ENCODE measurements at regions not wholly inside any gene's neighbourhood (a gene's known extent, or its start where the extent isn't known, plus 50 kb on each side); places are given as distances from the start of the nearest gene placed in this dataset.

DNA sequence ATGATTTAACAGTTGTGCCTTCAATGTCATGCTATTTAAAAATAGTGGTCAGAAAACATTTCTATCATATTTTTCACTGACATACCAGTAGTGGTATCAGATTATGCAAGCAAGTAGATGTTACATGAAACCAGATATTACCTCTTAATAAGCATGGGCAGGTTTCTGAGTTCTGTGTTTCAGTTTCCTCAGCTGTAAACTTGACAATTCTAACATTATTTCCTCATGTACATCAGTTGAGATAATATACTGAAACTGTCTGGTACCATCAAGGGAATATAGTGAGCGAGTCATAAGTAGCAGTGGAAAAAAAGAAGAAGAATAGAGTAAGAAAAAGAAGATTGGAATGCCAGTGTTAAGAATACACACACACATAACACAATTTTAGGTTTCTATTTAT lies 477.9 kb upstream of the MANEA start:
- TF ChIP-seq POLR2A (IDR thresholded peaks at IDR 0.05; ENCODE audit: extremely low read depth, insufficient read length): no peak
- TF ChIP-seq, protein P1, sequence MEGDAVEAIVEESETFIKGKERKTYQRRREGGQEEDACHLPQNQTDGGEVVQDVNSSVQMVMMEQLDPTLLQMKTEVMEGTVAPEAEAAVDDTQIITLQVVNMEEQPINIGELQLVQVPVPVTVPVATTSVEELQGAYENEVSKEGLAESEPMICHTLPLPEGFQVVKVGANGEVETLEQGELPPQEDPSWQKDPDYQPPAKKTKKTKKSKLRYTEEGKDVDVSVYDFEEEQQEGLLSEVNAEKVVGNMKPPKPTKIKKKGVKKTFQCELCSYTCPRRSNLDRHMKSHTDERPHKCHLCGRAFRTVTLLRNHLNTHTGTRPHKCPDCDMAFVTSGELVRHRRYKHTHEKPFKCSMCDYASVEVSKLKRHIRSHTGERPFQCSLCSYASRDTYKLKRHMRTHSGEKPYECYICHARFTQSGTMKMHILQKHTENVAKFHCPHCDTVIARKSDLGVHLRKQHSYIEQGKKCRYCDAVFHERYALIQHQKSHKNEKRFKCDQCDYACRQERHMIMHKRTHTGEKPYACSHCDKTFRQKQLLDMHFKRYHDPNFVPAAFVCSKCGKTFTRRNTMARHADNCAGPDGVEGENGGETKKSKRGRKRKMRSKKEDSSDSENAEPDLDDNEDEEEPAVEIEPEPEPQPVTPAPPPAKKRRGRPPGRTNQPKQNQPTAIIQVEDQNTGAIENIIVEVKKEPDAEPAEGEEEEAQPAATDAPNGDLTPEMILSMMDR (IDR thresholded peaks at IDR 0.05; ENCODE audit: low read depth, low read length): no peak
- TF ChIP-seq MYC (IDR thresholded peaks at IDR 0.05; ENCODE audit: low read depth, low read length): no peak

All from NB4 (cell line).